HepG2 (cell line): ENCODE measurements at regions not wholly inside any gene's neighbourhood (a gene's known extent, or its start where the extent isn't known, plus 50 kb on each side); places are given as distances from the start of the nearest gene placed in this dataset.
A peak's percentile ranks its signal among the peaks of the same experiment; 100 is the strongest.

Experiments used
- AKNA ChIP-seq: sonication (generic); formaldehyde crosslinking; IDR thresholded peaks from 2 replicates; pipeline ENCODE4 v1.4.0; 2020; ENCODE audit warnings: missing genetic modification reagents, borderline replicate concordance
- CBX2 ChIP-seq, 2 experiments: fragments of 200-600 bp in 1 of 2; sonication (generic); formaldehyde crosslinking in 1 of 2; IDR thresholded peaks; 2 replicates each; pipeline versions ENCODE4 v1.7.0 to v1.8.1; 2018 to 2022; ENCODE audit warnings: low read depth in 2 of 2, low read length in 1 of 2, mild to moderate bottlenecking in 1 of 2, missing genetic modification reagents in 1 of 2
- ELF1 ChIP-seq: sonication (generic); formaldehyde crosslinking; IDR thresholded peaks from 2 replicates; pipeline ENCODE4 v1.4.0; 2020; ENCODE audit warnings: missing genetic modification reagents
- HMGXB3 ChIP-seq: sonication (generic); formaldehyde crosslinking; IDR thresholded peaks from 2 replicates; pipeline ENCODE4 v1.4.0; 2020; ENCODE audit warnings: missing genetic modification reagents, borderline replicate concordance
- MED1 ChIP-seq: sonication (generic); formaldehyde crosslinking; IDR thresholded peaks from 2 replicates; pipeline ENCODE4 v1.4.0; 2020; ENCODE audit warnings: missing genetic modification reagents
- ZFP1 ChIP-seq: IDR thresholded peaks from 2 replicates; pipeline ENCODE4 v1.6.1; 2016
- ZFP36L1 ChIP-seq: sonication (generic); formaldehyde crosslinking; IDR thresholded peaks from 2 replicates; pipeline ENCODE4 v1.8.0; 2022; ENCODE audit warnings: mild to moderate bottlenecking, missing genetic modification reagents, moderate library complexity
- ZNF12 ChIP-seq: sonication (generic); formaldehyde crosslinking; IDR thresholded peaks from 2 replicates; pipeline ENCODE4 v1.5.0; 2020; ENCODE audit warnings: missing genetic modification reagents
- ZNF343 ChIP-seq: sonication (generic); formaldehyde crosslinking; IDR thresholded peaks from 2 replicates; pipeline ENCODE4 v1.4.0; 2020; ENCODE audit warnings: mild to moderate bottlenecking, missing genetic modification reagents
- ZNF580 ChIP-seq: IDR thresholded peaks from 2 replicates; pipeline ENCODE4 v1.6.1; 2016; ENCODE audit warnings: low read depth, borderline replicate concordance
- ZNF674 ChIP-seq: sonication (generic); formaldehyde crosslinking; IDR thresholded peaks from 2 replicates; pipeline ENCODE4 v1.5.0; 2020; ENCODE audit warnings: low read depth, mild to moderate bottlenecking, missing genetic modification reagents
- ZNF704 ChIP-seq: sonication (generic); formaldehyde crosslinking; IDR thresholded peaks from 2 replicates; pipeline ENCODE4 v1.8.1; 2023; ENCODE audit warnings: mild to moderate bottlenecking, inconsistent platforms, moderate library complexity, missing genetic modification reagents, borderline replicate concordance
- ZNF800 ChIP-seq: sonication (generic); formaldehyde crosslinking; IDR thresholded peaks from 2 replicates; pipeline ENCODE4 v1.4.0; 2020; ENCODE audit warnings: missing genetic modification reagents
- ZSCAN21 ChIP-seq: sonication (generic); formaldehyde crosslinking; IDR thresholded peaks from 2 replicates; pipeline ENCODE4 v1.8.0; 2022; ENCODE audit warnings: mild to moderate bottlenecking, missing genetic modification reagents, moderate library complexity, borderline replicate concordance

- TF ChIP-seq ZNF343 (CRISPR knock-in tag) (peak; percentile 18; the same call in 1 of the 2 replicates), ZFP36L1 (CRISPR knock-in tag) (peak; percentile 61; the same call in 1 of the 2 replicates), ZFP1 (CRISPR knock-in tag) (no peak), ZSCAN21 (CRISPR knock-in tag) (0 out of 2 replicates have a peak, but pooled peaks have one; percentile 50), ELF1 (CRISPR knock-in tag) (no peak), CBX2 (IDR thresholded peaks at IDR 0.05; ENCODE audit: low read depth, low read length) (no peak), CBX2 (CRISPR knock-in tag; IDR thresholded peaks at IDR 0.05; ENCODE audit: low read depth) (no peak), MED1 (CRISPR knock-in tag) (0 out of 2 replicates have a peak, but pooled peaks have one; percentile 0), ZNF580 (CRISPR knock-in tag) (peak; percentile 45; the same call in 1 of the 2 replicates), ZNF704 (peak; percentile 7; the same call in 1 of the 2 replicates), ZNF800 (CRISPR knock-in tag) (0 out of 2 replicates have a peak, but pooled peaks have one; percentile 34), ZNF12 (CRISPR knock-in tag) (0 out of 2 replicates have a peak, but pooled peaks have one; percentile 34), HMGXB3 (CRISPR knock-in tag) (peak; percentile 12; the same call in 1 of the 2 replicates), ZNF674 (CRISPR knock-in tag) (no peak), AKNA (CRISPR knock-in tag) (no peak)
Measured at GRCh38 chr2:47309472-47309951, 59.6 kb upstream of the EPCAM start (continued).
